Astrocyte of the spinal cord (primary cell): ENCODE measurements at regions not wholly inside any gene's neighbourhood (a gene's known extent, or its start where the extent isn't known, plus 50 kb on each side); places are given as distances from the start of the nearest gene placed in this dataset.

Experiments
- DNase-seq: peaks from one replicate; pipeline ENCODE4 v3.0.0; 2011; ENCODE audit warnings: low read depth, low spot score
- H3K4me3 ChIP-seq: 2 replicates; pipeline ENCODE4 v1.5.1; 2011; ENCODE audit warnings: low read depth, mild to moderate bottlenecking, low read length, moderate library complexity
- in situ Hi-C: cut with HindIII; loops from 2 replicates; pipeline ENCODE4 v1.10.0; 2017; ENCODE audit warnings: low sequenced_read_pairs
- TF ChIP-seq, protein P1 (sequence below): IDR thresholded peaks from 2 replicates; pipeline ENCODE4 v1.5.1; 2012; ENCODE audit warnings: low read depth, mild to moderate bottlenecking, low read length, inconsistent platforms

GRCh38 chr13:47843005-47843404, 158.1 kb downstream of the SUCLA2 start:
- DNase-seq: no peak
- TF ChIP-seq, protein P1, sequence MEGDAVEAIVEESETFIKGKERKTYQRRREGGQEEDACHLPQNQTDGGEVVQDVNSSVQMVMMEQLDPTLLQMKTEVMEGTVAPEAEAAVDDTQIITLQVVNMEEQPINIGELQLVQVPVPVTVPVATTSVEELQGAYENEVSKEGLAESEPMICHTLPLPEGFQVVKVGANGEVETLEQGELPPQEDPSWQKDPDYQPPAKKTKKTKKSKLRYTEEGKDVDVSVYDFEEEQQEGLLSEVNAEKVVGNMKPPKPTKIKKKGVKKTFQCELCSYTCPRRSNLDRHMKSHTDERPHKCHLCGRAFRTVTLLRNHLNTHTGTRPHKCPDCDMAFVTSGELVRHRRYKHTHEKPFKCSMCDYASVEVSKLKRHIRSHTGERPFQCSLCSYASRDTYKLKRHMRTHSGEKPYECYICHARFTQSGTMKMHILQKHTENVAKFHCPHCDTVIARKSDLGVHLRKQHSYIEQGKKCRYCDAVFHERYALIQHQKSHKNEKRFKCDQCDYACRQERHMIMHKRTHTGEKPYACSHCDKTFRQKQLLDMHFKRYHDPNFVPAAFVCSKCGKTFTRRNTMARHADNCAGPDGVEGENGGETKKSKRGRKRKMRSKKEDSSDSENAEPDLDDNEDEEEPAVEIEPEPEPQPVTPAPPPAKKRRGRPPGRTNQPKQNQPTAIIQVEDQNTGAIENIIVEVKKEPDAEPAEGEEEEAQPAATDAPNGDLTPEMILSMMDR: no peak
- H3K4me3 ChIP-seq: no peak overlapping the region
- in situ Hi-C loops: no loop called here

DNA sequence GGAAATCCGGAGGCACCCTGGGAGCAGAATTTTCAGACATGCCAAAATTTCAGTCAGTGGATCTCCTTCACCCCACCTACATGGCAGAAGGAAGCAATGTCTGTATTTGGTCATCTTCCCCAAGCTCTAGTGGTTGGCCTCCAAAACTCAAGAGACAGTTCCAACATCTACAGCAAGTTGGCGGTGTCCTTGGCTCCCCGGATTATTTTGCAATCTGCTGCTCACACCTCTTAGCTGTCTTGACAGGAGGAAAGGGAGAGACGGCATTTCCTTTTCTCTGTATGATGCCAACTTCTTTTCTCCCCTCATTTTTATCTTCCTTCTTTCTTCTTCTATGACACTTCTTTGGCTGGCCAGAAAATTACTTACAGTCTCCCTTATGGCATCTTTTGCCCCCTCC, 159.9 kb downstream of the SUCLA2 start:
- in situ Hi-C loops: no loop called here
- no peak for DNase-seq
- no peak overlapping the region for H3K4me3 ChIP-seq
- TF ChIP-seq, protein P1: no peak

DNA sequence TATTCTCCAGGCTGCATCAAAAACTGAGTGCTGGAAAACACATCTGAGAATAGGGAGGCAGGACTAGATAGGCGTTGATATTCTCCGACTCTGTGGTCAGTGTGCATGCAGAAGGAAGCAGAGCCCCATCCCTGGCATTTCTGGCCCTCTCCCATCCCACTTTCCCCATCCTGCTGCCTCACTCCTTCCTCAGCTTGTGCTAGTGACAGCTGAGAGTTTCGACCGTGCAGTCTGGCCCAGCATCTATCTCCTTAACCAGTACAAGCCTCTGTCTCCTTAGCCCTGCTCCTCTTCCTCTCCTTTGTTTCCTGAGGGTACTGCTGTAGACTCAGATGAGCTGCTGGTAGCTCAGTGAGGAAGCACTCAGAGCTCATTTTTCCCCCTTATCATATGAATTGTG, 163.2 kb downstream of the SUCLA2 start:
- in situ Hi-C loops: no loop called here
- DNase-seq: no peak
- no peak overlapping the region for H3K4me3 ChIP-seq
- TF ChIP-seq, protein P1: no peak

GRCh38 chr13:47837104-47837880, 163.8 kb downstream of the SUCLA2 start:
- H3K4me3 ChIP-seq: no peak overlapping the region
- TF ChIP-seq, protein P1: no peak
- in situ Hi-C loops: no loop called here
- DNase-seq: no peak

- no peak overlapping the region for H3K4me3 ChIP-seq
- TF ChIP-seq, protein P1: no peak
- in situ Hi-C loops: no loop called here
- DNase-seq: no peak
Measured at GRCh38 chr13:47835470-47836228, 165.4 kb downstream of the SUCLA2 start.

GRCh38 chr13:47832458-47832972, 168.6 kb downstream of the SUCLA2 start:
- H3K4me3 ChIP-seq: no peak overlapping the region
- TF ChIP-seq, protein P1: no peak
- DNase-seq: no peak
- in situ Hi-C loops: no loop called here
